GM21423 (cell line): ENCODE measurements at regions not wholly inside any gene's neighbourhood (a gene's known extent, or its start where the extent isn't known, plus 50 kb on each side); places are given as distances from the start of the nearest gene placed in this dataset.
"Not testable (repeated sequence)": the region's sequence is repeated elsewhere in the genome, so short reads cannot be mapped to it uniquely, and the experiment has no call there.

Source experiments
- ATAC-seq: cut with Tn5 transposase; IDR thresholded peaks from one replicate; pipeline ENCODE4 v1.9.1; 2021; ENCODE audit warnings: mild to moderate bottlenecking, moderate library complexity; ENCODE audit not compliant: unreplicated experiment

GRCh38 chr17:27365329-27365945 lies 71.5 kb downstream of the WSB1 start:
- not testable (repeated sequence) for ATAC-seq

GRCh38 chr17:27366437-27366836 lies 72.5 kb downstream of the WSB1 start:
- ATAC-seq, result no peak

GRCh38 chr17:27367121-27367981 lies 73.4 kb downstream of the WSB1 start:
- ATAC-seq, result no peak

GRCh38 chr17:27368151-27368795 lies 74.4 kb downstream of the WSB1 start:
- no peak for ATAC-seq

GRCh38 chr17:27368980-27369379 lies 75.1 kb downstream of the WSB1 start:
- no peak for ATAC-seq

GRCh38 chr17:27370776-27371175 lies 76.9 kb downstream of the WSB1 start:
- ATAC-seq, result no peak

- not testable (repeated sequence) for ATAC-seq
Measured at GRCh38 chr17:27373695-27374094, 79.8 kb downstream of the WSB1 start.

- no peak for ATAC-seq
Measured at GRCh38 chr17:27376637-27377547, 79.4 kb upstream of the KSR1 start.

GRCh38 chr17:27378482-27379175 lies 77.6 kb upstream of the KSR1 start:
- ATAC-seq, result no peak

- no peak for ATAC-seq
Measured at GRCh38 chr17:27379888-27380533, 76.2 kb upstream of the KSR1 start.

GRCh38 chr17:27380551-27380950 lies 75.7 kb upstream of the KSR1 start:
- ATAC-seq, result no peak

- peak; percentile 59 for ATAC-seq
Measured at GRCh38 chr17:27381007-27381501, 75.2 kb upstream of the KSR1 start.

- ATAC-seq, result no peak
Measured at GRCh38 chr17:27382025-27382424, 74.2 kb upstream of the KSR1 start.

- no peak for ATAC-seq
Measured at GRCh38 chr17:27384261-27384701, 72.0 kb upstream of the KSR1 start.

GRCh38 chr17:27384726-27385125 lies 71.5 kb upstream of the KSR1 start:
- ATAC-seq, result no peak

- no peak for ATAC-seq
Measured at GRCh38 chr17:27385626-27386025, 70.6 kb upstream of the KSR1 start.

- ATAC-seq, result no peak
Measured at GRCh38 chr17:27386206-27387075, 69.8 kb upstream of the KSR1 start.

GRCh38 chr17:27389542-27390140 lies 66.6 kb upstream of the KSR1 start:
- no peak for ATAC-seq
